IPS-NIHi7 (cell line): ENCODE measurements at regions not wholly inside any gene's neighbourhood (a gene's known extent, or its start where the extent isn't known, plus 50 kb on each side); places are given as distances from the start of the nearest gene placed in this dataset.
A peak's percentile ranks its signal among the peaks of the same experiment; 100 is the strongest.

Experiments
- DNase-seq: peaks from one replicate; pipeline ENCODE4 v3.0.0; 2012; ENCODE audit warnings: mixed read lengths; ENCODE audit errors: extremely low spot score

DNA sequence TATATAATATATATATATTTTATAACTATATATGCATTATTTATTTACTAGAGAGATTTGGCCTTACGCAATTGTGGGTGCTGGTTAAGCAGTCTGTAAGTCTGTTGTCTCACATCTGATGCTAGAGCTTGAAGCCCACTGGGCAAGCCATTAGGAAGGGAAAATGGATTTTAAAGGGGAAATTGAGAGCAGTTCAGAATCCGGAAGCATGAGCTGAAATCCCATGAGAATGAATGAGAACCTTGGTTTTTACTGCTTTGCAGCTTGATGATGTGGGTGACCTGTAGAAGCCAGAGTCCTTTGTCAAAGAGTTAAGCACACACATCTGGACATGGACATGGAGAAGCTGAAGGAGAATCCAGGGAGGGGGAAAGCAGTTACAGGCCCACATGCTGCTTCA lies 220.8 kb upstream of the DAB1 start:
- no peak for DNase-seq

DNA sequence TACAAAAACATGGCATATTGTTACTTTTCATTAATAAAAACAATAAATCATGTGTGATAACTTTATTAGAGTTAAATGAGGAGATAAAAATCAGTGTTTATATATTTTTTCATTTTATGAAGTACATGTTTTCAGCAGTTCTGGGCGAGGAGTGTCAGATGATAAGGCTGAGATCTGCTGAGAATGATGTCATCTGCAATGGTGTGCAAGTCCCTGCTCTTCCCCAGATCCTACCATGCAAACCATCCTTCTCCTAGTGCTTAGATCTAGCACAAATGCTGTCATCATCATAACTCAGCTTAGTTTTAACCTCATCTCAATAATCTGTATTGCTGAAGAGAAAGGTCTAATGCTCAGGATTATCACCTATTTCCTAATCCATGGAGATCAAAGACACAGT lies 214.4 kb upstream of the DAB1 start:
- no peak for DNase-seq

GRCh38 chr1:57637155-57637554 lies 213.3 kb upstream of the DAB1 start:
- no peak for DNase-seq

DNA sequence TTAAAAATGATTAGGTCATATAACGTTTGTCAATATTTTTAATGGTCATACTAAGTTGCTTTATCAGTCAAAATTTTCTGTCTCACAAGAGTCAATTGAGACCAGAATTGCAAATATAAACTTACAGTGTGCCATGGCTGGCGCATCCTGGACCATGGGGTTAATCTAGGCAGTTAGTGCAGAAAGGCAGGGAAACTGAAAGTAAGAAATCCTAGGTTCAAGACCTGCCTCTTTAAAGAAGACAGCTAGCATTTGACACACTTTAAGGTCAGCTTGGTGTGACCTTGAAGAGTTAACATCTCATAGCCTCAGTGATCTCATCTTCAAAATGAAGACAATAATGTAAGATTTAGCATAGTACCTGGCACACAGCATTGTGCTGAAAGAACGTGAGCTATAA lies 210.0 kb upstream of the DAB1 start:
- DNase-seq: no peak

- peak; percentile 26 for DNase-seq
Observed at GRCh38 chr1:57633056-57633455, 209.2 kb upstream of the DAB1 start.

DNA sequence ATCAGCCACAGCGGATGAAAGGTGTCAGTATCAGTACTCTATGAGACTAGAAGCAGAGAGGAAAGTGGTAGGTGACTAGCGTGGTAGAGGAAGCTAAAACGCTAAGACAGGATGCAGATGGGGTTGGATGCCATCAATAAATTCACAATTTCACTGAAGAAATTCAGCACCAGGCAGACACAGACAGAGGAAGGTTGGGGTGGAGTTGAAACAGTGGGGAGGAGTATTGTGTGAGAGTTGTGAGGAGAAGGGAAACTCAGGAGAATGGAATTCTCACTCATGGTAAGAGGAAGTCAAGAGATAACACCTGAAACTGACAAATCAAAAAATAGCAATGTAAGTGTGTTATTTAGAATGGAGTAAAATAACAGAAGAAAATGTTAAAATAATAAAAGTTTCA lies 208.5 kb upstream of the DAB1 start:
- DNase-seq: no peak

DNA sequence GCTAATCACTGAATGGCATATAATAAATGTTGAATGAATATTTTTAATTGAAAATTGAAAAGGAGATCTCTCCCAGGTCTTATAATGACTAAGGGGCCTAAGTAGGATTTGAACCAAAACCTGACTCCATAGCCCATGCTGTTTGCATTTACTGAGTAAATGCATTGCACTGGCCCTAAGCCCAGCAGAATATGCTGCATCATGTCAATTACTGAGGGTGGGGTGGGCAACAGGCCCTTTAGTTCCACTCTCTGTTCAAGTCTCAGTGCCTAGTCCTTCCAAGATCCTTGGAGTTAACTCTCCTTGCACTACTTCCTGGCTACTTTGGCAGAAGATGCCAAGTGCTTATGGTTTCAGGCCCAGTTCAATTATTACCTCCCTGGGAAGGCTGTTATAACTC lies 203.8 kb upstream of the DAB1 start:
- DNase-seq: no peak

DNA sequence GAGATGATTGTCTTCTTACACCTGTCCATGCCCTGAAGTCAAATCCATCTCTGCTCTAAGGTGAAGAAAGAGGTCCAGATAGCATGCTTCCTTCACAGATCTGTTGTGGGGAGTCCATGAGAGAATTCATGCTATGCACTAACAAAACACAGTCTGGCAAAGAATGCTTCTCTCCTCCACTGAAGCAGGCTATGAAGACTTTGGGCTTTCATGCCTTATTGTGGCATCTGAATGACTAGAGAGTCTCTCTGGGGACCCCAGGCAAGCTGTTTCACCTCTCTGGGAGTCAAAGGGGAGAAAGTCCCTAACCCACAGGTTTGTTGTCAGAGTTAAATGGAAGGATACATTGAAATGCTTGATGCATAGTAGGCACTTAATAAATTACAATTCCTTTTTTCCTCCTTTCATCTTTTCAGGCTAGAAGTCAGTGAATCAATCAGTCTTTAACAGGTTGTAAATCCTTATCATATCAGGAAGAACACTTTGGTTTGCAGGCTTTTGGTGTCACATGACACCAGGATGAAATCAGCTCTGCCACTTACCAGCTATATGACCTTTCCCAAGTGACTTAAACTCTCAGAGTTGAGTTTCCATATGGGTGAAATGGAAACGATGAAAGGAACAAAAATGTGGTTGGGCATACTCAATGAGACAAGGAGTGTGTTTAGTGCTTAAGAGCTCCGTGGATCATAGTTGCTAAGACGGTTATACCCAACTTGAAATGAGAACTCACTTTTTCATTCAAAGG lies 200.1 kb upstream of the DAB1 start:
- no peak for DNase-seq

- peak; percentile 73 for DNase-seq
Observed at GRCh38 chr1:57623039-57623790, 199.4 kb upstream of the DAB1 start.

DNA sequence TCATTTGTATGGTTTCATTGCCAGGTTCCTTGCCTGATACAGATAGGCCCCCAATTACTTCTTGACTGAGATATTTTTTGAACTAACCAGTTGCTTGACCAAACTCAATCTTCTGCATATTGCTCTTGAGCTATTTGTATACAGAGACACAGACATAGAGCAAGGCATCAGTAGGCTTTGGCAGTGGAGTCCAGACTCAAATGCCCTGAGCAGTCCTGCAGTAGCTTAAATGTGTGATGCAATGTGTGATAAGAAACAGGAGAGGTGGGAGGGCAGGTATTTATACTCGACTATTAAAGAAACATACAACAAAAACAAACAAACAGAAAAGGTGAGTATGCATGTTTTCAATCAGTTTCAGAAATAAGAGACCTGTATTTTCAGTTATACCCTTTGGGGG lies 197.9 kb upstream of the DAB1 start:
- no peak for DNase-seq

DNA sequence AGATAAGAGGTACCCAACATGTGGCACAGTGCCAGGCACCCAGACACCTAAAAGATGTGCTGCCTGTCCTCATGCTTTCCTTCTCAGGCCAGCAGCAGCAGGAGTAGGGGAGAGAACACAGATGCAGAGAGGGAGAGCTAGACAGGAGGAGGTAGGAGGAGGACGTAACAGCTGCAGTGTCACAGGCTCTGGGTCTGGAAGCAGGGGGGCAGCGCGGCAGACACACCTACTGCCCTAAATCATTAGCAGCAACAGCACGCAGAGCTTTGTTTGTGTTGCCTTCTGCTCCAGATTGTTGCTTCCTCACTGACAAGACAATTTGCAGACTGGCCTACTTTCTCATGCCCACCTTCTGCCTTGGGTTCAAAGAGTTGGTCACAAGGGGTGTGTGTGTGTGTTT lies 196.7 kb upstream of the DAB1 start:
- peak; percentile 26 for DNase-seq

- DNase-seq: no peak
Observed at GRCh38 chr1:57616921-57617320, 193.1 kb upstream of the DAB1 start.

DNA sequence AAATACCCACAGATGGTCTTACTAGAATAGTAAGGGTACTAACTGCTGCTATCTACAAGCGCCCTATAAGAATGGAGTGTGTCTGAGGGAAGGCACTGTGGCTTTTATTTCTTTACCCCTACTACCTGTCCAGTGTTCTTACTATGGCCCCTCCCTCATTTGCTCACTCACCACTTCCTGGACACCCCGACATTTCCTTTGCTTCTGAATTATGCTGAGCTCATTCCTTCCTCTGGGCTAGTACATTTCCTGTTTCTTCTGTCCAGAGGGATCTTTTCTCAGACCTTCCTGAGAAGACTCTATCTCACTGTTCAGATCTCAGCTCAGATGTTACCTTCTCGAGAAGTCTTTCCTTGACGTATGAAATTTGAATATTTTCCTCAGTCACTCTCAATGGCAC lies 192.1 kb upstream of the DAB1 start:
- no peak for DNase-seq

GRCh38 chr1:57612833-57613232 lies 189.0 kb upstream of the DAB1 start:
- no peak for DNase-seq

DNA sequence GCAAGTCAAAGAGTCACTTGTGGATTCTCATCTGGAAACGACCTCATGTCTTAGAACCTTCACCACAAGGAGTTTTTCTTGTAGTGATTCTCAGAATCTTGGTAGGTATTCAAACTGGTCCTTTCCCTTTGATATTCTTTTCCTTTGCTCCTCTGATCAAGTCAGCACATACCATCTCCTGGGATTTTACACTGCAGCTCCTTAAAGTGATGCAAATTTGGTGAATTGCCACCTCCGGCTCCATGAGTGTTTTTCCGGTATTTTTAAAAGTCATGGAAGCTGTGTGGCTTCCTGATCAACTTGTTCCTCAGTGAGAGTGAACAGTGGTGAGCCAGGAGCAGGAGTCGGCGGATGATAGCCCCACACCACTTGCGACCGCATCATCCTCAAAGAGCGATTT lies 182.1 kb upstream of the DAB1 start:
- DNase-seq: no peak

DNA sequence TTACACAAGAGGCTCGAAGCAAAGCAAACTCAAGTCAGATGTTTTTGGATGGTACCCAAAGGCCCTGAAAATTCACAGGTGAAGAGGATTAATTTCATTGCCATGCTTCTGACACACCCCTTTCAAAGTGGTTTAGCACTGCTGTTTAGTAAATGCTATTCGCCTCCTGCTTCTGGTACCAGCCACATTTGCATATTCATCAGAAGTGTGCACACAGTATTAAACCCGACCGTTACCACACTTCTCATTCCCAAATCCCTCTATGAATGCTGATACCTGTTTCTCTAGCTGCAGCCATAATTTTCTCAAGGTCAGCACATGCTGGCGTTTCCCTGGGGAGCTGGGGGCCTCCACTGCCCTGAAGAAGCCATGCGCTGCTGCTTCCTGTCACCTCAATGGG lies 179.8 kb upstream of the DAB1 start:
- no peak for DNase-seq

DNA sequence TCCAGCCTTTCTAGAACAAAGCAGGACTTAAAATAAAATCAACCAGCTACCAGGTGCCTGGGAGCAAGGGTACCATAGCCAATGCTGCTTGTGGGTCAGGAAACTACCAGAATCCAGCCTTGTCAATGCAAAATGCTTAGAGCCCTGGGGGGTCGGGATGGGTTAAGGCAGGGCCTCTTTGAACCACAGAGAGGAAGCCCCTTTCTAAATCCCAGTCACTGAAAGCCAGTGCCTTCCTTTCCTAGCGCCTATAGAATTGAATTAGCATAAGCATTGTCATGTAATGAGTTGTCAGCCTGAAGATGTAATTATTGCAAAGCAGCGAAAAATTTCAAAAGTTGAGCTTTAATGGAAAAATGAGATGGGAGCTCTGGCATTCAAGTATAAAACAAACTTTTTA lies 176.6 kb upstream of the DAB1 start:
- DNase-seq: peak; percentile 66

GRCh38 chr1:57599236-57599994 lies 175.6 kb upstream of the DAB1 start:
- peak; percentile 17 for DNase-seq

GRCh38 chr1:57597036-57597435 lies 173.2 kb upstream of the DAB1 start:
- DNase-seq: peak; percentile 43

- DNase-seq: no peak
Observed at GRCh38 chr1:57594002-57594401, 170.1 kb upstream of the DAB1 start.

GRCh38 chr1:57591842-57592241 lies 168.0 kb upstream of the DAB1 start:
- DNase-seq: no peak

DNA sequence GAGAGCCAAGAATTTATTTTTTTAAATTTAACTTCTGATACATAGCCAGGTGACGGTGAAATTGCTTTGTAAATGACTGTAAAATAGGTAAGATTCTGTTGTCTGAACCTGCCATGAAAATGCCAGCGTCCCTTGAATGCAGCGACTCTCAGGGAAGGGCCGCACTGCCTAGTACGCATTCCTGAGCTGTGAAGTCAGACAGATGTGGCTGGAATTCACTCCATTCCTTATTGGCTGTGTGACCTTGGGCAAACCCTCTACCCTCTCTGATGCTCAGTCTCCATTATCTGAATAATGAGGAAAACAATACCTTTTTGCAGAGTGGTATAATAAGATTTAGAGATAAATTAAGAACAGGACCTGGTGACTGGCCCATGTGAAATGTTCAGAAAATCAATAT lies 167.1 kb upstream of the DAB1 start:
- DNase-seq: peak; percentile 58

GRCh38 chr1:57586842-57587241 lies 163.0 kb upstream of the DAB1 start:
- DNase-seq: no peak
